ENCODE measurements at regions not wholly inside any gene's neighbourhood (a gene's known extent, or its start where the extent isn't known, plus 50 kb on each side); places are given as distances from the start of the nearest gene placed in this dataset.

DNA sequence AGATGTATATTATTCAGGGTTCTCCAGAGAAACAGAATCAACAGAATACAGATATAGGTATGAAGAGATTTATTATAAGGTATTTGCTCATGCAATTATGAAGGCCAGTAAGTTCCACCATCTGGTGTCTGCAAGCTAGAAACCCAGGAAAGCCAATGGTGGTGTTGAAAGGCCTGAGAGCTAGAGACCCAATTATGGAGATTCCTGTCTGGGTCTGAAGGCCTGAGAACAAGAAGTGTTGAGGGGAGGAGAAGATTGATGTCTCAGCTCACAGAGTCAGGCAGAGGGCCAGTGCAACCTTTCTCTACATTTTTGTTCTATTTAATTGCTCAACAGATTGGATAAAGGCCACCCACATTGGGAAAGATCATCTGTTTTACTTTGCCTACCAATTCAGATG, 524.2 kb upstream of the CRIM1 start:
- no peaks in the 10 kb centered on the region for H3K4me1 Mint-ChIP-seq
- intact Hi-C loops (cut with micrococcal nuclease): no loop called here
- H3K27ac Mint-ChIP-seq: no peak overlapping the region
- no peak for DNase-seq
- no peaks in the 10 kb centered on the region for H3K36me3 Mint-ChIP-seq (ENCODE audit: low read depth)
- POLR2A ChIA-PET: no interaction called here
- H3K27me3 Mint-ChIP-seq: no peaks in the 10 kb centered on the region
- no peaks in the 10 kb centered on the region for H3K9me3 Mint-ChIP-seq
- TF ChIP-seq, protein P1, sequence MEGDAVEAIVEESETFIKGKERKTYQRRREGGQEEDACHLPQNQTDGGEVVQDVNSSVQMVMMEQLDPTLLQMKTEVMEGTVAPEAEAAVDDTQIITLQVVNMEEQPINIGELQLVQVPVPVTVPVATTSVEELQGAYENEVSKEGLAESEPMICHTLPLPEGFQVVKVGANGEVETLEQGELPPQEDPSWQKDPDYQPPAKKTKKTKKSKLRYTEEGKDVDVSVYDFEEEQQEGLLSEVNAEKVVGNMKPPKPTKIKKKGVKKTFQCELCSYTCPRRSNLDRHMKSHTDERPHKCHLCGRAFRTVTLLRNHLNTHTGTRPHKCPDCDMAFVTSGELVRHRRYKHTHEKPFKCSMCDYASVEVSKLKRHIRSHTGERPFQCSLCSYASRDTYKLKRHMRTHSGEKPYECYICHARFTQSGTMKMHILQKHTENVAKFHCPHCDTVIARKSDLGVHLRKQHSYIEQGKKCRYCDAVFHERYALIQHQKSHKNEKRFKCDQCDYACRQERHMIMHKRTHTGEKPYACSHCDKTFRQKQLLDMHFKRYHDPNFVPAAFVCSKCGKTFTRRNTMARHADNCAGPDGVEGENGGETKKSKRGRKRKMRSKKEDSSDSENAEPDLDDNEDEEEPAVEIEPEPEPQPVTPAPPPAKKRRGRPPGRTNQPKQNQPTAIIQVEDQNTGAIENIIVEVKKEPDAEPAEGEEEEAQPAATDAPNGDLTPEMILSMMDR (IDR thresholded peaks at IDR 0.05): no peak
- ATAC-seq (ENCODE audit: low read depth): no peak
- no peak overlapping the region for H3K4me3 Mint-ChIP-seq
- CTCF ChIA-PET: no interaction called here

DNA sequence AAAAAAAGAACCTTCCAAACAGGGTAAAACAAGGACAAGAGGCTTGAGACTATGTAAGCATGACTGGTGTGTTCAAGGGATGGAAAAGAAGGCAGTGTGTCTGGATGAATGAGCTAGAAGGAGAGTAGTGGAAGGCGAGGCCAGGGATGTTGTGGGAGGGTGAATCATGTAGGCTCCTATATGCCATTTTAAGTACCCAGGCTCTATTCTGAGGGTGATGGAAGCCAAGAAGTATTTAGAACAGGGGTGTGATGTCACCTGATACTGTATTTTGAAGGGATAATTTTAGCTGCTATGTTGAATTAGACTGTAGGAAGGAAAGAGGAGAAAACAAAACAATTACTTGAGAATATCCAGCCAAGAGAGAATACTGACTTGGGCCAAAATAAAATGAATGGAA, 524.7 kb upstream of the CRIM1 start:
- CTCF ChIA-PET: no interaction called here
- POLR2A ChIA-PET: no interaction called here
- DNase-seq: no peak

DNA sequence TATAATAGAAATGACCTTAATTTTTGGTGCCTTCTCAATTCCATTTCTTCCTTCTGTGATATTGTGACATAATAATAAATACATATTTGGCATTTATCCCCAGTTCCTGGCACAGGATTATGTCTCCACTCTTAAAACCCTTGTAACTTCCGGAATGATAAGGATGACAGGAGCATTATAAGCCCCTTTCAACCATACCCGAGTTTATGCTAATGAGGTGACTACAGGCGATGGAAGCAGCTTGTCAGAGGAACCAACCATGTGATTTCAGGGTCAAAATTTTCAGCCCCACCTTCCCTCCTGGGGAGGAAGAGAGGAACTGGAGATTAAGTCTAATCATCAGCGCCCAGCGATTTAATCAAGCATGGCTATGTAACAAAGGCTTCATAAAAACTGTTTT, 528.5 kb upstream of the CRIM1 start:
- no peak for ATAC-seq (ENCODE audit: low read depth)
- intact Hi-C loops (cut with micrococcal nuclease): no loop called here

More for the DNA sequence above, 524.7 kb upstream of the CRIM1 start:
- H3K27me3 Mint-ChIP-seq: no peaks in the 10 kb centered on the region
- intact Hi-C loops (cut with micrococcal nuclease): no loop called here
- no peaks in the 10 kb centered on the region for H3K9me3 Mint-ChIP-seq
- no peak overlapping the region for H3K4me3 Mint-ChIP-seq
- ATAC-seq (ENCODE audit: low read depth): no peak
- H3K4me1 Mint-ChIP-seq: no peaks in the 10 kb centered on the region
- no peaks in the 10 kb centered on the region for H3K36me3 Mint-ChIP-seq (ENCODE audit: low read depth)
- TF ChIP-seq, protein P1 (IDR thresholded peaks at IDR 0.05): no peak
- no peak overlapping the region for H3K27ac Mint-ChIP-seq

DNA sequence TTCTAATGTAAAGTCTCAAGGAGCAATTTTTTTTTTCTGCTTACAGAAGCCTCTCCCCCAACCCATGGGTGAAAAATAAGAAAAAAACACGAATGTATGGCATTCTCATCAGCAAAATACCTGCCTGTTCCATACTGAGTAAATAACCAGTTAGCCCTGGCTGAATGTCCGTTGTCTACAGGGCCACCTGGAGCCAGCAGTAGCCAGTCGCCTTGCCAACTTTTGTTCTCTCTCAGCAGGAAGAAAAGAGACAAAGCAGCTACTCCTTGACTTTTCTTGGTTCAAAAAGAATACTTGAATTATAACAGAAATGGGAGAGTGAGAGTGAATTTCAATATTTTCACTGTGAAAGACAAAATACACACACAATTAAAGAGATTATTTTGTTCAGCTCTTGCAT, 532.9 kb upstream of the CRIM1 start:
- Mint-ChIP-seq H3K4me1 (no peaks in the 10 kb centered on the region), H3K36me3 (ENCODE audit: low read depth) (no peaks in the 10 kb centered on the region), H3K27ac (no peak overlapping the region), H3K27me3 (no peaks in the 10 kb centered on the region), H3K9me3 (no peaks in the 10 kb centered on the region), H3K4me3 (no peak overlapping the region)
- intact Hi-C loops (cut with micrococcal nuclease): no loop called here
- ATAC-seq (ENCODE audit: low read depth) (no peak), DNase-seq (no peak)
- POLR2A ChIA-PET: no interaction called here
- CTCF ChIA-PET: no interaction called here
- TF ChIP-seq, protein P1 (IDR thresholded peaks at IDR 0.05): no peak

More for the DNA sequence above, 528.5 kb upstream of the CRIM1 start:
- no peaks in the 10 kb centered on the region for H3K4me1 Mint-ChIP-seq
- ChIA-PET CTCF (no interaction called here), POLR2A (no interaction called here)
- H3K9me3 Mint-ChIP-seq: no peaks in the 10 kb centered on the region
- TF ChIP-seq, protein P1 (IDR thresholded peaks at IDR 0.05): no peak
- no peak overlapping the region for H3K4me3 Mint-ChIP-seq
- no peak for DNase-seq
- H3K27me3 Mint-ChIP-seq: no peaks in the 10 kb centered on the region
- no peaks in the 10 kb centered on the region for H3K36me3 Mint-ChIP-seq (ENCODE audit: low read depth)
- no peak overlapping the region for H3K27ac Mint-ChIP-seq

DNA sequence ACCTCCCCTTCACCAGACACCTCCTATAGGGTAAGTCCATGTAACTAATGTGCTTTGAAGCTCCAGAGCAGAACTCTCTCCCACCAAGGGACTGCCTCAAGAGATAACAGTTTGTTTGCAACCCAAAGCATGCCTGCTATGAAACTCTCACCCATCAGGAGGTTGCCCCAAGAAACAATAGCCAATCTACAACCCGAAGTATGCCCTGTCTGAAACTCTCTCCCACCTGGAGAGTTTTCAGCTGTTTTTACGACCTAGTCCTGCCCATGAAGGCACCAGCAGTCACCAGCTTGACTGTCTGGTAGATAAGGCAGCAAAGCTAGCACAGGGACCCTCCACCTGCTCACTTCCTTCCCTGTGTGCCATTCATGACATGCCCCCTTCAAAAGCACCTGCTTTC, 533.9 kb upstream of the CRIM1 start:
- TF ChIP-seq, protein P1 (IDR thresholded peaks at IDR 0.05): no peak
- no peaks in the 10 kb centered on the region for H3K4me1 Mint-ChIP-seq
- intact Hi-C loops (cut with micrococcal nuclease): no loop called here
- H3K27me3 Mint-ChIP-seq: no peaks in the 10 kb centered on the region
- no peaks in the 10 kb centered on the region for H3K36me3 Mint-ChIP-seq (ENCODE audit: low read depth)
- H3K9me3 Mint-ChIP-seq: no peaks in the 10 kb centered on the region
- ChIA-PET POLR2A (no interaction called here), CTCF (no interaction called here)
- ATAC-seq (ENCODE audit: low read depth): no peak
- DNase-seq: no peak
- no peak overlapping the region for H3K27ac Mint-ChIP-seq
- no peak overlapping the region for H3K4me3 Mint-ChIP-seq

Data from activated B cell treated with CpG ODN at 0.5 μM for 24 hours (primary cell).